ENCODE measurements at regions not wholly inside any gene's neighbourhood (a gene's known extent, or its start where the extent isn't known, plus 50 kb on each side); places are given as distances from the start of the nearest gene placed in this dataset.

DNA sequence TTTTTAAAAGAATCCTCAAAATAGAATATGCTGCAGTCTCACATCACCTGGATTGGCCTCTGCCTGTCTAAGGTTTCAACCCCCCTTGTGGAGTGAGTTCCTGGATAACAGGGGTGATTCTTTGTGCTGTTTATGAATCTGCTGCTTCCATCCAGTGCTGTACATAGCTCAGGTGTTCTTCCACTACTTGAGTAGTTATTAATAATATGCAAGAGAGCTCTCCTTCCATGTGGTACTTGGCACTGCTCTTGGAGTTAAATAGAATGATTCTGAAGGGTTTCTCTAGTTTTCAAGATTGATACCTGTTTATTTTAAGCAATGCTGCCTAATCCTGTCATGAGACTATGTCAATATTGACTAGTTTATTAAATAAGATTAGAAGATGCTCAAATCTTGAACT lies 273.6 kb downstream of the RDH14 start:
- BruUV-seq (replicated peaks), result no TSS peak
- SMC1A ChIA-PET (ENCODE audit: uncharacterized antibody, unreplicated experiment), result no interaction called here
- no peak for DNase-seq (ENCODE audit: low read depth, low spot score)
- Histone ChIP-seq H3K4me1 (ENCODE audit: control insufficient read depth, insufficient read depth, low read length) (no peaks in the 10 kb centered on the region), H3K79me2 (ENCODE audit: control insufficient read depth, insufficient read depth, low read length) (no peaks in the 10 kb centered on the region), H3K27ac (ENCODE audit: control insufficient read depth, insufficient read depth) (no peak overlapping the region), H4K20me1 (ENCODE audit: control insufficient read depth, insufficient read depth) (no peaks in the 10 kb centered on the region), H3K9me3 (replicated peaks; ENCODE audit: control insufficient read depth, insufficient read depth, low read length) (no peaks in the 10 kb centered on the region), H3K4me3 (no peak overlapping the region), H2AFZ (ENCODE audit: control insufficient read depth, low read depth, low read length) (no peak overlapping the region), H3K27me3 (replicated peaks in 1 of 2; ENCODE audit: control insufficient read depth in 2 of 2, insufficient read depth in 2 of 2, low read length in 1 of 2) (no peaks in the 10 kb centered on the region), H3K36me3 (ENCODE audit: control insufficient read depth in 2 of 2, insufficient read depth in 2 of 2, low read length in 1 of 2) (no peaks in the 10 kb centered on the region), H3K9ac (ENCODE audit: control insufficient read depth, insufficient read depth, low read length) (no peak overlapping the region), H3K4me2 (ENCODE audit: control insufficient read depth, insufficient read depth) (no peak overlapping the region)
- FAIRE-seq, result no peak
- CTCF ChIA-PET, result no interaction called here
- RAD21 ChIA-PET (ENCODE audit: unreplicated experiment), result no interaction called here
- POLR2A ChIA-PET, result no interaction called here
- ATAC-seq, result no peak
- in situ Hi-C loops (cut with MboI), result no loop called here
- intact Hi-C loops (cut with micrococcal nuclease; ENCODE audit: unreplicated experiment), result no loop called here
- TF ChIP-seq NBN (IDR thresholded peaks at IDR 0.05), result no peak
- TF ChIP-seq ZSCAN29 (IDR thresholded peaks at IDR 0.05), result no peak
- TF ChIP-seq ZNF207 (IDR thresholded peaks at IDR 0.05; ENCODE audit: borderline replicate concordance), result no peak
- TF ChIP-seq YY1 (IDR thresholded peaks at IDR 0.05; ENCODE audit: low read depth, low read length), result no peak
- TF ChIP-seq RAD51 (IDR thresholded peaks at IDR 0.05), result no peak
- TF ChIP-seq ZNF217 (IDR thresholded peaks at IDR 0.05), result no peak
- TF ChIP-seq MYB (IDR thresholded peaks at IDR 0.05; ENCODE audit: borderline replicate concordance, low read depth, low read length), result no peak
- TF ChIP-seq CHD4 (IDR thresholded peaks at IDR 0.05), result no peak
- TF ChIP-seq BMI1 (IDR thresholded peaks at IDR 0.05; ENCODE audit: borderline replicate concordance), result no peak
- no peak for TF ChIP-seq TARDBP (IDR thresholded peaks at IDR 0.05; ENCODE audit: borderline replicate concordance)
- TF ChIP-seq POLR2A (IDR thresholded peaks at IDR 0.05; ENCODE audit: low read depth, low read length), result no peak
- TF ChIP-seq BCLAF1 (IDR thresholded peaks at IDR 0.05), result no peak
- TF ChIP-seq ELK1 (IDR thresholded peaks at IDR 0.05; ENCODE audit: low read depth, low read length), result no peak
- TF ChIP-seq POLR2AphosphoS5 (IDR thresholded peaks at IDR 0.05; ENCODE audit: low read length), result no peak
- TF ChIP-seq JUND (IDR thresholded peaks at IDR 0.05; ENCODE audit: low read depth, low read length), result no peak
- TF ChIP-seq TCF12 (IDR thresholded peaks at IDR 0.05; ENCODE audit: low read depth, low read length), result no peak
- no peak for TF ChIP-seq ZBTB4 (CRISPR knock-in tag; IDR thresholded peaks at IDR 0.05)
- no peak for TF ChIP-seq NR2C2 (IDR thresholded peaks at IDR 0.05; ENCODE audit: borderline replicate concordance, control insufficient read depth, insufficient read length, low read depth)
